Fibroblast of lung (primary cell): ENCODE measurements at regions not wholly inside any gene's neighbourhood (a gene's known extent, or its start where the extent isn't known, plus 50 kb on each side); places are given as distances from the start of the nearest gene placed in this dataset.

ENCODE experiments used
- CTCF ChIP-seq, 2 donors: IDR thresholded peaks in 1 of 2; conservative IDR thresholded peaks in 1 of 2; 1 replicate in 1 of 2; 2 replicates in 1 of 2; pipeline ENCODE4 v1.5.1; 2011 to 2012; ENCODE audit warnings: low read length in 2 of 2, control low read depth in 1 of 2, inconsistent platforms in 1 of 2, low read depth in 1 of 2, mild to moderate bottlenecking in 1 of 2
- EZH2 ChIP-seq: IDR thresholded peaks from 2 replicates; pipeline ENCODE4 v1.5.1; 2012; ENCODE audit warnings: low read length, control low read depth, mild to moderate bottlenecking; ENCODE audit errors: missing control alignments

GRCh38 chr9:121577572-121577971 is 73.9 kb upstream of the DAB2IP start:
- TF ChIP-seq CTCF (conservative IDR thresholded peaks at IDR 0.05 in 1 of 2, IDR thresholded peaks at IDR 0.05 in 1 of 2; ENCODE audit: low read depth in 1 of 2, low read length in 2 of 2) (no peak), EZH2 (no peak)
